ENCODE measurements at regions not wholly inside any gene's neighbourhood (a gene's known extent, or its start where the extent isn't known, plus 50 kb on each side); places are given as distances from the start of the nearest gene placed in this dataset.

DNA sequence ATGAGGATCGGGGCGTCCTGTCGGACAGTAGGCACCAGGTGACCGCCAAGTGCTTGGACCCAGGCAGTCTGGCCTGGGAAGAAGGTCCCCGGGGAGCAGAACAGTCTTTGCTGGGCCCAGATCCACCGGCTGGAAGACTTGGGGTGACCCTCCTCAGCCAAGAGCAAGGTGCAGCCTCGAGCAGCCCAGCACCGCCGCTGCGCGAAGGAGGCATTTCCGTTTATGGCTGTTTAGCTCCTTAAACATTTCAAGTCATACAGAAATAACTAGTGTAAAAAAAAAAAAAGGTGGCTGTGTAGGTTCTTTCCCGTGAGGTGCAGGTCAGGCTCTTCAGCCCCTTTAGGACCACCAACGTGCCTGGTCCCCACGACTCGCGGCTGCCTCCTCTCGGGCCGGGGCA is 370.2 kb downstream of the CMPK2 start:
- no peak for DNase-seq (ENCODE audit: extremely low read depth, low read depth)

DNA sequence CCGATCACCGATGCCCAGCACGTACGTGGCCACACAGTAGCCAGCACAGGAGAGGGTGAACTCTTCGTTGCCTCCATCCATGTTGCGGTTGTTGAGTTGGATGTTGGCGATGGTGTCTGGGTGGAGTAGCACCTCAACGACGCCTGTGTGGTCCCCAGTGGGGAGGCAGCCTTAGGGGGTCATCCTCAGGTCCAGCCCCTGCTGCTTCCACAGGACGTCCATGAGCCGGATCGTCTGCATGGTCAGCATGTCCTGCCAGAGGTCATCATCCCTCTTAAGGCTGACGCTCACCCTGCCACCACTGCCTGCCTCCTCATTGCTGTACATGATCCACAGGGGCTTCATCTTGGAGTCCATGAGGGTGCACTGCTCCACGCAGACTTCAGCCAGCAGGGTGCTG is 369.3 kb downstream of the CMPK2 start:
- DNase-seq (ENCODE audit: extremely low read depth, low read depth) = no peak

DNA sequence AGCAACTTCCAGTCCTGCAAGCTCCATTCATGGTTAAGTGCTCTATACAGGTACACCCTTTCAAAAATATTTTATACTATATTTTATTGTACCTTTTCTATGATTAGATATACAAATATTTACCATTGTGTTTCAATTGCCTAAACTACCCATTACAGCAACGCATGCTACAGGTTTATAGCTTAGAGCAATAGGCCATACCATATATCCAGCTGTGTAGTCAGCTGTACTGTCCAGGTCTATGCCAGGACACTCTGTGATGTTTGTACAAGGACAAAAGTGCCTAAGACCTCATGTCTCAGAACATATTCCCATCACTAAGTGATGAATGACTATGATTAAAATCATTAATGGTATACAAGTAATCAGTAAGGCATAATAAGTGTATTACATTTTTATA is 368.7 kb downstream of the CMPK2 start:
- DNase-seq (ENCODE audit: extremely low read depth, low read depth) = no peak

DNA sequence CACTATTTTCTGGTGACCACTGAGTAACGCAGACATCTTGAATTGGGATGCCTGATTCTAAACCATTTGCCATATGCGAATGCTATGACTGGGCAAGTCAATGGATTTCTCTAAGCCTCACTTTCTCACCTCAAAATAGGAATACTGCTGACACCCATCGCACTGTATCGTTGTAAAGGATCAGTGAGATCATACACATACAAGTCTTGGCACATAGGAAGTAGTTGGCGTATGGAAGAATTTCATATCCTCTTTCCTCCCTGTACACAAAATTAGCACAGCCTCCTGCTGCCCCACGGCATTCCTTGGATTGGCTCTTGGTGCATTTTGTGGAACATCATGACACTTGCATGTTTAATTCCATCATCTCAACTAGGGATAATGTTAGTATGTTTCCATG is 366.9 kb downstream of the CMPK2 start:
- no peak for DNase-seq (ENCODE audit: extremely low read depth, low read depth)

DNA sequence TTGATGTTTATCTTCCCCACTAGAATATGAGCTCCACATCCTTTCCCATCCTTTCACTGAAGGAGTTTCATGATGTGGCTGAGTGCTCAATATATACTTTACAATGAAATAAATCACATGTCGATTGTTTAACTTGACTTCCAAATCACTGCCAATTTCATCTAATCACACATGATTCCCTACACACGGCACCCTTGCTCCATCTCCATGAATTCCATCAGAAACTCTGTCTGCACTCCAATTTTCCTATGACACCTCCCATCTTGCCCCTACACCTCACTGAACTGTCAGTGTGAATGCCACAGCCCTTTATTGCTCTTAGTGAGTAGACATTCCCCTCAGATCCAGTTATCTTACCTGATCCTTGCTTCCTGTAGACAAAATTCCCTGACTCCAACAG is 366.0 kb downstream of the CMPK2 start:
- no peak for DNase-seq (ENCODE audit: extremely low read depth, low read depth)

DNA sequence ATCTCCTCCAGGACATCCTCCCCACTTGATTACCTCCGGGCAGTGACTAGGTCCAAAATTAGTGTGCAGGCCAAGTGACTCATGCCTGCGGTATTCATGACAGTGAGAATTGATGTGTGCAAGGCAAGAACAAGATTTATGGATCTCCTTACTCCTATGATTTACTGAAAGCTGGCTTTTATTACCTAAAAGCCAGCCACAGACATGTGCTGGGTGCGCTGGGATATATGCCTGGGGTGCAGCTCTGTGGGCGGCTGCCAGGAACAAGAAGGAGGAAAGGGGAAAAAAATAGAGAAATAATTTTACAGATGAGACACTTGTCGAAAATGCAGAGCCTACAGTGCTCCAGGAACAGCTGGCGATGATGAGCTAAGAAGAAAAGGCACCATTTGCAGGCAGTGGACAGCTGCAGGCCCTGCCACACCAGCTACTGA is 359.3 kb downstream of the CMPK2 start:
- DNase-seq (ENCODE audit: extremely low read depth, low read depth) = no peak

DNA sequence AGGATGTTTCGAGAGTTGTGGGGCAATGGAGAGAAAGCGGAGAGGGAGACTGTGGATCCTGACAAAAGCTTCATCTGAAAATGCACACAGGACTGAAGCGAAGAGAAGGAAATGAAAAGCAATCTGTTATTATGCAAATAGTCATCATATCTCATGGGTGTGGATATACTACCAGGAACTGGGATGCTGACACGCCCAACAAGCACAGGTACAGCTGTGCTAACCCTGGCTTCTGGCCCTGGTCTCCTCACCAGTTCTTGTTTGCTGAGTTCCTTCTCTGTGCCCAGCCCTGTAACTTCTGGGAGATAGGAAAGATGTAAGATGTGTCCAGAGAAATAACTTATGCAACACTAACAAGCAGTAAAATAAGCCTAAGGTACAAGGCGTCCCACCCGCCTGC is 358.8 kb downstream of the CMPK2 start:
- DNase-seq (ENCODE audit: extremely low read depth, low read depth) = no peak

DNA sequence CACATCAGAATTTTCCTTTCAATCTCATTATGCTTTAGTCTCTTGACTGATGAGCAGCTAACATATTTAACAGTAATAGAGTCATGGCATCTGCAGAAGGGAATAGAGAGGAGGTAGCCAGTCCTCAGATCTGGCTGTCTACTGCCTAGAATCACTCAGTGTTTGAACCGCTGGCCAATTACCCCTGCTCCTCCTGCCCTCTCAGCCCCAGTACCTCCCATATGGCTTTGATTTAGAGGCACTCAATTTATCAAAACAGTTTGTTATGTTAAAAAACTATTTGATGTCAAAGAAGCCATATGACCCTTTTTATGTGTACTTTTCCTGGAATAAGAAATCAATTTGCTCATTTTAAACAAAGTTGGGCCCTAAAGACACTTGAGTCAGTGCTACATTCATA is 355.2 kb downstream of the CMPK2 start:
- DNase-seq (ENCODE audit: extremely low read depth, low read depth) = no peak

DNA sequence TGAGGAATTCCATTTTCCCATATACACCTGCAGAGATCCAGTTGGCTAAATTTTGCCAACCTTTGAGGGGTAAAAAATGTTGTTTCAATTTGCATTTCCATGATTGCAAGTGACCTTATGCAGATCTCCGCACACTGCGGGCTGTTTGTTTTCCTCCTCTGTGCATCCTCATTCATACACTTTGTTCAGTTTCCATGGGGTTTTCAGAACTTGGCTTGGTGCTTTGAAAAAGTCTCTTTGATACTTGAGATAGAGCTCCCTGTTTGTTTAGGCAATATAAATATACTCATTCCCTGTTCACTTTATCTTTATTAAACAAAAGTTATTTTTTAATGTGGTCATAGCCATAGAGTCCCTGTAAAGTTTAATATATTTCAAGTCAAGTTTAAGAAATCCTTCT is 353.1 kb downstream of the CMPK2 start:
- DNase-seq (ENCODE audit: extremely low read depth, low read depth) = no peak

DNA sequence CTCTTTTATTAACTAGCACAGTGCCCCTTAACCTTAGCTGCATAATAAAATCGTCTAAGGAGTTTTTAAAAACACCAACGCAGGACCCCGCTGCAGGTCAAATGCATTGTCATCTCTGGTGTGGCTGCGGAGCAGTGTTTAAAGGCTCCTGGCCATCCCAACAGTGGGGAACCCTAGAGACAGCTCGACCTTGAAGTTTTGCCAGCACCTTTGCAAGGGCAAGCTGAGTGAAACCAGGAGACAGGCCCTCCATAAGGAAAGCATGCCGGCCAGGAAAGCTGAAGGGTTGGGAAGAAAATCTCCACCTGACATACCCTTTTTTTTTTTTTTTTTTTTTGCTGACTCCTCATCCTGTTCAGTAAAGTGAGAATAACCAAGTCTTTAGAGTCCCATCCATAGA is 349.0 kb downstream of the CMPK2 start:
- no peak for DNase-seq (ENCODE audit: extremely low read depth, low read depth)

DNA sequence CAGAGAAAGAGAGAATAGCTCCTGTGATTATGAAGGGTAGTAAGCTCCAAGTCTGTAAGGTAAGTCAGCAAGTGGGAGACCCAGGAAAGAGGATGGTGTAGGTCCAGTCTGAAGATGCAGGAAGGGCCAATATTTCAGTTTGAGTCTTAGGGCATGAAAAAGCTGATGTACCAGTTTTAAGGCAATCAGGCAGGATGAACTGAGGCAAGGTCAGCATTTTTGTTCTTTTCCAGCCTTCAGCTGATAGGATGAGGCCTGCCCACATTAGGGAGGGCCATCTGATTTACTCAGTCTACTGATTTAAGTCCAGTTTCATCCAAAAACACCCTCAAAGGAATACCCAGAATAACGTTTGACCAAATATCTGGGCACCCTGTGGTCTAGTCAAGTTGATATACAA is 347.3 kb downstream of the CMPK2 start:
- no peak for DNase-seq (ENCODE audit: extremely low read depth, low read depth)

DNA sequence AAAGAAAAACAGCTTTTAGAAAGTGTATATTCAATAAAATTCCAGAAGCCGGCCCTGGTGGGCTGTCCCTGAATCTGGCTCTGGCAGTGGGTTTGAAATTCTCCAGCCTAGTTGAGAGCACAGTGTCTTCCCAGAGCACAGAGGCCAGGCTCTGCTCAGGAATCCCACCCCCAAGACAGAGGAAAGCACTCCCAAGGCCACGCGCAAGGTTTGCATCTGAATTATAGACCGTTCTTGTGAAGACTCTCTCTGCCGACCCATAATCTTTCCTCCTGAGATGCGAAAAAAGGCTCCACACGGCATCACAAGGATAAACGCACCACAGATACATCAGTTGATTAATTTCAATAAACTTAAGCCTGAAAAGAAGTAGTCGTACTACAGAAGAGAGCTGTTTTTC is 342.2 kb downstream of the CMPK2 start:
- no peak for DNase-seq (ENCODE audit: extremely low read depth, low read depth)

DNA sequence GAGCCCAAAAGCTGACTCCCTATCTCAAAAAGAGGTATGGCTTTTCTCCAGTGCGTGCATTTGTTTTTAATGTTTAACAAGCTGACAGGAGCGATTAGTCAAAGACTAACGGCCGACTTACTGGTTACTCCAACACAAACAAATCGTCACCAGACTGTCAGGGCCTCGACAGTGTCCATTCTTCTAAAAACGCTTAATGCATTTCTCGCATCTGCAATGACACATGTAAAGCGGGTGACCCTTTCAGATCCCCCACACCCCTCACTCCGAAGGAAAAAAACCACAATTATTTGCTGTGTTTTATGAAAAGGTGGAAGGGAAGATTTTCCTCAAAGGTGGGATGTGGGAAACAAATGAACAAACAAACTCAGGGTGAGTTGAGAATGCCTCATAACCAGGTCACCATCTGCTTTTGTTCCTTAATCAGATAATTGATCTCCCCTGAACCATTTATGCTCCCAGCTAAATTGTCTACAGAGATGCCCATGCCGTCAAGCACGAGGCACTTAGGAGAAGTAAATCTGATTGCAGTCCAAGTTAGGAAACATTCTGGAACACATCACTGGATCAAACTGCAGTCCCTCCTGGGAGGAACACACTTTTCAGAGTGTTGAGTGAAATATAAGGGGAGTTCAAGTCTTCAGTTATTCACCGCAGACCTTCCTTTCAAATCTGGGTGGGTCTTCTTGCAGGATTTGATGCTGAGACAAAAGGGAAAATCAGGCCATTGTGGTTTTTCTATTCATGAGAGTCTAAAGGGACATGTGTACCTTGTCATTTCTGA is 340.8 kb downstream of the CMPK2 start:
- no peak for DNase-seq (ENCODE audit: extremely low read depth, low read depth)

DNA sequence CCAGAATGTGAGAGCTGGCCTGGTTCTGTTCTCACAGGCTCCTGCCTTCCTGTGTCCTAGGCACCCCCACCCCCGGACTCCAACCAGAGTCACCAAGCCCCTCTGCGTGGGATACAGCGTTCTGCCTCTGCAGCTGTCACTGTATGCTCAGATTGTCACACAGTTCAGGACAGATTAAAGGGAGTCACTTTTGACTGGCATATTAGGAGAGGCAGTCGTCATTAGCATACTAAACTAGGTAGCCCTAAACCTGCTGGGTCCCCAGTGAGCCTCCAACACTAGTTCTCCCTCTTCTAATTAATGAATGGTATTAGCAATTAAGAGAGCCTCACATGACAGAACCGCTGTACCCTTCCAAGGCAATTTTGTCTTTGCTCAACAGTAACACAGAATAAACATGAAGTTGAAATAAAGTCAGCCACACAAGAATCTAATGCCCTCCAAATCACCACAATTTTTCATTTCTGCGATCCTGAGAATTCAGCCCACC is 340.2 kb downstream of the CMPK2 start:
- no peak for DNase-seq (ENCODE audit: extremely low read depth, low read depth)

DNA sequence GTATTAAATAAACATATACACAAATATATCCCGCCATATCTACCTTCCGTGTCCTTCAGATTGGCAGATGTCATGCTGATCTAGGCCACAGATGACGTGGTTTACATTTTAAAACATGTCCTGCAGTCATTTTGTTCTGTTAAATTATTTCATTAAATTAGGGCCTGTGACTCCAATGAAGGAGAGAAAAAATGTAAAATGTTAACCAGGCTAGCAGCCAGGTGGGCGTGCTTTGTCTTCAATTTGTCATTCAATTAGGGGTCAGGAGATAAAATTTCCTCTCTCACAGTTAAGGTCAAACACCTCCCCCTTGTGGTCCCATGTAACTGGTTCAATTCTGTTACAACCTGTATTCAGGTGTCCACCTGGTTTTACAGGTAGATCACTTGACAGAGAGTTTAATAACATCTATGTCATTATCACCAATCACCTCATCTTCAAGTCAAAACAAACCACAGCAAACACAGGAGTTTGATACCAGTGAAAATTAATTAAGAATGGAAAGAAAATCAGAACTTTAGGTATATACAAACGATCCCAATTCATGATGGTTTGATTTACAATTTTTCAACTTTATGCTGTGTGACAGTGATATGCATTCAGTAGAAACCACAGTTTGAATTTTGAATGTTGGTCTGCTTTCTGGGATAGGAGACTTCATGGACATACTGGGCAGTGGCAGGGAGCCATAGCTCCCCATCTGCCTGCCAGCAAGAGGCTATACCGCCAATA is 339.4 kb downstream of the CMPK2 start:
- DNase-seq (ENCODE audit: extremely low read depth, low read depth) = no peak

DNA sequence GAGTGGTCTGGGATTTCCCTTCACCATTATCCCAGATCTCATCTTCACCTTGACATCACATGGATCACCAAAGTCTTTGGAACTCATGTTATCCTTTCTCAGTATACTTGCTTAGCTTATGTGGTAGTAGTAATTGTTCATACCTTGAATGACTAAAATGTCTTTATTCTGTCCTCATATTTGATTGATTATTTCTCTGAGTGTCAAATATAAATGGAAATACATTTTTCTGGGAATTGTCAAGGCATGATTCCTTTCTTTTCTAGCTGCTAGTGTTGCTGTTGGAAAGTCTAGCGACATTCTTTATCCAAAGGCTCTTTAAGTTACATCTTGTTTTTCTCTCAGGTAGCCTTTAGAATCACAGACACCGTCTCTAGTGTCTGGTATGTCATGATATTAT is 334.4 kb downstream of the CMPK2 start:
- DNase-seq (ENCODE audit: extremely low read depth, low read depth) = no peak

DNA sequence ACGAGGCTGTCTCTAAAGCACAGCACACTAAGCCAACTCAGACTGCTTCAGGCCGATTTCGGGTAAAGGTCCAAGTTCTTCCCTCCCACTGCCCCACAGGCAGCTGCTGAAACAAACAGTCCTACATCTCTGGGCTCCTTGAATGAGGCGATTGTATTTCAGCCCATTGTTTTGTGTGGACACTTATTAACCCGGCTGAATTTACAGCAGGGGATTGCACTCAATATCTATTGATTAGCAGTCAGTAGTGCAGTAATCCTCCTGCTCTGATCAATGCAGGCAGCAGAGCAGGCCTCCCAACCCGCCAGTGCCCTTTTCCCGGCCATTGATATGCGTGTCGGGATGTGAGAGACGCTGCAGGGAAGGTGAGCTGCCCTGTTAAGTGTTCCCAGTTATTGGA is 330.1 kb downstream of the CMPK2 start:
- no peak for DNase-seq (ENCODE audit: extremely low read depth, low read depth)

DNA sequence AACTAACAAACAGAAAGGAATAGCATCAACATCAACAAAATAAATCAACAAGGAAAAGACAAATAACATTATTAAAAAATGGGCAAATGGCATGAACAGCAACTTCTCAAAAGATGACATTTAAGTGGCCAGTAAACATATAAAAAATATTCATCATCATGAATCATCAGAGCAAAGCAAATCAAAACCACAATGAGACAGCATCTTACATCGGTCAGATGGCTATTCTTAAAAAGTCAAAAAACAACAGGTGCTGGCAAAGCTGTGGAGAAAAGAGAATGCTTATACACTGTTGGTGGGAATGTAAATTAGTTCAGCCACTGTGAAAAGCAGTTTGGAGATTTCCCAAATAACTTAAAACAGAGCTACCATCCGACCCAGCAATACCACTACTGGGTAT is 327.1 kb downstream of the CMPK2 start:
- DNase-seq (ENCODE audit: extremely low read depth, low read depth) = no peak

DNA sequence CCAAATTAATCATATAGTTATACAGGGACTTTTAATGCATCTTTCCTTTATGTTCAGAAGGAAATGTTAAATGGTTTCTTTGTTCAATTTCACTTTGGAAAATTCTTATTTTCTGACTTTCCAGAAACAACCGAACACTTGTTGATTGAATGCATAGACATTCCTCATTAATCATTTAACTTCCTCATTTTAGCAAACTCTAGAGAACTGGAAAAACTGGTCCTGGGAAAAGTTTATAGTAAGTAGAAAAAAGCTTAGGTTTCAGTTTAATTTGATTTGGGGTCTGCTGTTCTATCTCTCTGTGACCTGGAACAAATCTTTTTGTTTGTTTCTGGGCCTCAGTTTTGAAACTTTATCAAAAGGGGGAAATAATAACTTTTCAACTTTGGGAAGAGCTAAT is 320.4 kb downstream of the CMPK2 start:
- DNase-seq (ENCODE audit: extremely low read depth, low read depth) = no peak

DNA sequence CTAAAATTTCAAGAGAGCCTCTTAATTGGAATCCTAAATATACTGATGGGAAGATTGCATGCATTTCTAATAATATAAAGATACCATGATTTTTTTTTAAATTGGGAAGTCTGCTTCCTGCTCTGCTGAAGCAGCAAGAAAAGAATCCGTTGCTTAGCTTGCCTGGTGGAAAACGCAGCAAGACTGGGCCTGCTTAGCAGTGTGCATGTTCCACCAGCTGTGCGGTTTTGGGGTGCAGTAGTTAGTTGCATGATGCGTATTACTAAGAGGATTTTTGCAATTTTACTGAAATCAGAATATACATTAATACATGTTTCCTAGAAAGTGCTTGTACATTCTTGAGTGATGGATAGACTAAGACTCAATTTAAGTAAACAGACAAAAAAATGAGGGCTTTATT is 319.9 kb downstream of the CMPK2 start:
- DNase-seq (ENCODE audit: extremely low read depth, low read depth) = no peak

DNA sequence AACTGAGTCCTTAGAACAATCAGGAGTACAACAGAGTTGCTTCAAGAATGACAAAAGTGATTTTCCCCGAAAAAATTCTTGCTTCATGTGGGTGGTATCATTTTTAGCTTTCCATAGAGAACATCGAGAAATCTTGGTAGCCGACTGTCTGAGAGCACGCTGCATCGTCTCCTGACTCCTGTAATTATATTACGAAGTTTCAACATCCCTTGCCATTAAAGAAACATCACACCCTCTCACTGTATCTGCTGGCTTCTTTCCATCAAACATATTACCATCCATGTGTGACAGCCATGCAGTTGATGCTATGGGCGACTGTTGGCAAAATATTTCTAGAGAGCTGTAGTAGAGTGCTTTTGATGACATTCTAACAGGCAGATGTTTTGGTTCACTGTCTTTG is 311.2 kb downstream of the CMPK2 start:
- DNase-seq (ENCODE audit: extremely low read depth, low read depth) = no peak

DNA sequence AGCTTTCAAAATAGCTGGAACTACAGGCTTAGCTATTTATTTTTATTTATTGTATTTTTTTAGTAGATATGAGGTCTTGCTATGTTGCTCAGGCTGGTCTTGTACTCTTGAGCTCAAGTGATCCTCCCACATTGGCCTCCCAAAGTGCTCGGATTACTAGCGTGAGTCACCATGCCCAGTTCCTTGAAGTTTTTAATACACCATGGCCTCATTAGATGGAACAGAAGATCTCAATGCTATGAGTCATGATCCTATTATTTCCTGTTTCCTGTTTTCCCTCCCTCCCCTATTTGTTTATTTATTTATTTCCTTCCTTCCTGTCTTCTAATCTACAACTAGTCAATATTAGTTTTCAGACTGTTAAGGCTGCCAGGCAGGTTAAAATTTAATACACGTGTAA is 309.0 kb downstream of the CMPK2 start:
- DNase-seq (ENCODE audit: extremely low read depth, low read depth) = no peak

Data from NCI-H460 (cell line).